Epithelial cell of proximal tubule (primary cell): ENCODE measurements at regions not wholly inside any gene's neighbourhood (a gene's known extent, or its start where the extent isn't known, plus 50 kb on each side); places are given as distances from the start of the nearest gene placed in this dataset.

Experiments
- DNase-seq: peaks from one replicate; pipeline ENCODE4 v3.0.0-alpha.2; 2011; ENCODE audit warnings: low read depth
- H3K4me3 ChIP-seq: 2 replicates; pipeline ENCODE4 v1.5.1; 2011; ENCODE audit warnings: low read depth, mild to moderate bottlenecking, low read length
- TF ChIP-seq, protein P1 (sequence below): conservative IDR thresholded peaks from 2 replicates; pipeline ENCODE4 v1.5.1; 2012; ENCODE audit warnings: low read depth, mild to moderate bottlenecking, low read length

DNA sequence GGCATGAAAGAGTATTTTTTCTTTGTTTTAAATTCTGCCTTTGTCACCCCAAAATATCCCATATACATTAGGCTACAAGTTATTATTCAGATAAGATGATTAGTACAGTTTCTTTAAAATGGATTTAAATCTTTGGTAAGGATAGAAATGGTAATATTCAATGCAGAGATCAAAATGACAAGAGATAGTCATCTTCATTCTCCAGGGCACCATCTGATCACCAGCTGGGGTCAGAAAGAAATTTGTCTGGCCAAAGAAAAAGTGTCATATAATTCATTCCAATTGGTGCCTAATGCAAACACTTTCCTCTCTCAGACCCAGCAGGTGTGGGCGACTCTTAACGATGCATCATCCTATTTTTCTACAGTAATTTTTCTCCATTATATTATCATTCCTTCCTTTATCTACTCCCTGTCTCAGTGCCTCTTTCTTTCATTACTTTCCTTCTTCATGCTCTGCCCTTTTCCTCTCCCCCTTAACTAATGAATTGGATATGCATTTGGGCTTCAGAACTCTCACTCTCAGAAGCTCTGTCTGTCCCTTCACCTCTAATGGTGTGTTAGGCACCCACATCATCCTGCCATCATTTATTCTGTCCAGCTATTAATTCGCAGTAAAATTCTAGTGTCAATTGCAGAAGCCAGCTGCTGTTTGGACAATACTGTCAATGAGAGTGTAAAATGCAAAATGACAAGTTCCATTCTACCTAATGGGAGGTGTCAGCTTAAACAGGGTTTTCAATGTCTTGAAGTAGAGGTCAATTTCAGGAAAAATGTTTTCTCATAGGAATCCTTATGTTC, 570.5 kb downstream of the TDRD15 start:
- DNase-seq: no peak
- TF ChIP-seq, protein P1, sequence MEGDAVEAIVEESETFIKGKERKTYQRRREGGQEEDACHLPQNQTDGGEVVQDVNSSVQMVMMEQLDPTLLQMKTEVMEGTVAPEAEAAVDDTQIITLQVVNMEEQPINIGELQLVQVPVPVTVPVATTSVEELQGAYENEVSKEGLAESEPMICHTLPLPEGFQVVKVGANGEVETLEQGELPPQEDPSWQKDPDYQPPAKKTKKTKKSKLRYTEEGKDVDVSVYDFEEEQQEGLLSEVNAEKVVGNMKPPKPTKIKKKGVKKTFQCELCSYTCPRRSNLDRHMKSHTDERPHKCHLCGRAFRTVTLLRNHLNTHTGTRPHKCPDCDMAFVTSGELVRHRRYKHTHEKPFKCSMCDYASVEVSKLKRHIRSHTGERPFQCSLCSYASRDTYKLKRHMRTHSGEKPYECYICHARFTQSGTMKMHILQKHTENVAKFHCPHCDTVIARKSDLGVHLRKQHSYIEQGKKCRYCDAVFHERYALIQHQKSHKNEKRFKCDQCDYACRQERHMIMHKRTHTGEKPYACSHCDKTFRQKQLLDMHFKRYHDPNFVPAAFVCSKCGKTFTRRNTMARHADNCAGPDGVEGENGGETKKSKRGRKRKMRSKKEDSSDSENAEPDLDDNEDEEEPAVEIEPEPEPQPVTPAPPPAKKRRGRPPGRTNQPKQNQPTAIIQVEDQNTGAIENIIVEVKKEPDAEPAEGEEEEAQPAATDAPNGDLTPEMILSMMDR: no peak
- no peak overlapping the region for H3K4me3 ChIP-seq

- H3K4me3 ChIP-seq: no peak overlapping the region
- TF ChIP-seq, protein P1: no peak
- DNase-seq: no peak
These were observed 573.1 kb downstream of the TDRD15 start for GRCh38 chr2:21696900-21697299.

DNA sequence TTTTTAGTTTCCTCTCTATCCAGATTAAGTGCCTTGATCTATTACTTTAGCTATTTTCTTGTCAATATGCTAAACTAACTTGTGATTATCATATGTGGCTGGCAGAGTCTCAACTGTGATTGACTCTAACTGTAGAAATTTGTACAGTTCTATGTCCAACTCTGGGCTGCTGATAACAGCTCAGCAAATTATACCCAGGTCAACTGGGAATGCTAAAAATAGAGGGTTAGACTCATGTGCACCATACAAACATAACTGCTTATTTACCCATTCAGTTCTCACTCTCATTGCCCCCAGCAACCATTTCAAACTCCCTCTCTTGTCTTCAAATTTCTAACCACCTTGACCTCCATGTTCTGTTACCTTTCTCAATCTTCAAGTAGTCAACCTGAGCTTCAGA, 576.9 kb downstream of the TDRD15 start:
- TF ChIP-seq, protein P1: no peak
- no peak for DNase-seq
- H3K4me3 ChIP-seq: no peak overlapping the region

DNA sequence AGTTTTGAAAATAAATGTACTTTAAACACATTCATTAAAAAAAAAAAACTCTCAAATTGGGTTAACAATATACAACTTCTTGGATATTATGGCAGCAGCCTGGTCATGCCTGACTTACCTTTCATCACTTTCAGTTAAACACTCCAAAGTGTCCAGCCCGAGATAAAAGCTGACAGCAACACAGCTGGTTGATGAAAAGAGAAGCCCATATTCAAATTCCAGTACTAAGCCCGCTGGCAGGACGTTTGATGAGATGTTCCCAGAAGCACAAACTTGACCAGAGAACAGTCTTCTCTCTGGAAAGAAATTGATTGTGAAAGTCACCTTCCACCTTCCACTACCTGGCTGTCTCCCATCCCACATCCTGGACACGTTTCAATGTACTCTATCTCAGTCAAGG, 586.3 kb downstream of the TDRD15 start:
- H3K4me3 ChIP-seq: no peak overlapping the region
- TF ChIP-seq, protein P1: no peak
- no peak for DNase-seq

DNA sequence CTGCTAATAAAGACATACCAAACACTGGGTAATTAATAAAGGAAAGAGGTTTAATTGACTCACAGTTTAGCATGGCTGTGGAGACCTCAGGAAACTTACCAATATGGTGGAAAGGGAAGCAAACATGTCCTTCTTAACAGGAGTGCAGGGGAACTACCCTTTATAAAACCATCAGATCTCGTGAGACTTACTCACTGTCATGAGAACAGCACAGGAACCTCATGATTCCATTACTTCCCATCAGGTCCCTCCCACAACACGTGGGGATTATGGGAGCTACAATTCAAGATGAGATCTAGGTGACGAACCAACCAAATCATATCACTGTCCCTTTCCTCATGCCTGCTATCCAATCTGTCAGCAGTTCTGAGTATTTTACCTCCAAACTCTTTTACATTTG, 586.7 kb downstream of the TDRD15 start:
- TF ChIP-seq, protein P1: no peak
- no peak overlapping the region for H3K4me3 ChIP-seq
- no peak for DNase-seq

GRCh38 chr2:21715887-21716286, 592.1 kb downstream of the TDRD15 start:
- DNase-seq: no peak
- TF ChIP-seq, protein P1: no peak
- no peak overlapping the region for H3K4me3 ChIP-seq

GRCh38 chr2:21727101-21727500, 603.3 kb downstream of the TDRD15 start:
- no peak overlapping the region for H3K4me3 ChIP-seq
- DNase-seq: no peak
- TF ChIP-seq, protein P1: no peak
